ENCODE measurements at regions not wholly inside any gene's neighbourhood (a gene's known extent, or its start where the extent isn't known, plus 50 kb on each side); places are given as distances from the start of the nearest gene placed in this dataset.

- H3K27me3 Mint-ChIP-seq (ENCODE audit: low read depth in 3 of 3): peaks cover 0 to 6% (median 4%) of the 10 kb centered on the region in 3 donors
- H3K36me3 Mint-ChIP-seq: no peaks in the 10 kb centered on the region
- no peak overlapping the region for H3K4me3 Mint-ChIP-seq
- H3K9me3 Mint-ChIP-seq: no peaks in the 10 kb centered on the region
- peaks cover 3 to 6% of the 10 kb centered on the region in 2 donors for H3K4me1 Mint-ChIP-seq
- no peak for DNase-seq
- no peak overlapping the region for H3K27ac Mint-ChIP-seq
Observed at GRCh38 chr12:4049298-4050080, 176.3 kb upstream of the PARP11 start.

DNA sequence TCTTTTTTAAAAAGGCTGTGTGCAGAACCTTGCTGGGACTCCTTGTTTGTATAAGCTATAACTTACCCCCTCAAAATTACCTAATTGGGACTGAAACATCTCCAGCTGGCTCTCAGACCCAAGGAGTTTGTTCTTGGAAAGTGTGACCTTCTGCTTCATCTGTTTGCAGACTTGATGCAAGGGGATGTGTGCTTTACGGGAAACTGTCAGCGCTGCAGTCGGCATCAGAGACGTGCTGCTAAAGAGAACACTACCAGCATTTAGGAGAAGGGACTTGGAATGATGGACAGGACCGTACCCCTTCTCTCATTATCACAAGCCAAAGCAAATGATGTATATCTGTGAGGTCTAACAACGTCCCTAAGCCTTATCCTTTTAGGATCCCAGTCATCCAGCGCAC, 174.2 kb upstream of the PARP11 start:
- no peak overlapping the region for H3K27ac Mint-ChIP-seq
- H3K9me3 Mint-ChIP-seq: no peaks in the 10 kb centered on the region
- H3K36me3 Mint-ChIP-seq: no peaks in the 10 kb centered on the region
- no peak for DNase-seq
- peaks cover 0 to 4% (median 4%) of the 10 kb centered on the region in 3 donors for H3K27me3 Mint-ChIP-seq (ENCODE audit: low read depth in 3 of 3)
- no peak overlapping the region for H3K4me3 Mint-ChIP-seq
- H3K4me1 Mint-ChIP-seq: peaks cover 3 to 6% of the 10 kb centered on the region in 2 donors

- no peaks in the 10 kb centered on the region for H3K36me3 Mint-ChIP-seq
- H3K4me1 Mint-ChIP-seq: peaks cover 0 to 2% of the 10 kb centered on the region in 2 donors
- no peak overlapping the region for H3K4me3 Mint-ChIP-seq
- H3K9me3 Mint-ChIP-seq: no peaks in the 10 kb centered on the region
- no peak for DNase-seq
- peaks cover 2 to 4% (median 4%) of the 10 kb centered on the region in 3 donors for H3K27me3 Mint-ChIP-seq (ENCODE audit: low read depth in 3 of 3)
- H3K27ac Mint-ChIP-seq: no peak overlapping the region
Observed at GRCh38 chr12:4046495-4046840, 173.3 kb upstream of the PARP11 start.

DNA sequence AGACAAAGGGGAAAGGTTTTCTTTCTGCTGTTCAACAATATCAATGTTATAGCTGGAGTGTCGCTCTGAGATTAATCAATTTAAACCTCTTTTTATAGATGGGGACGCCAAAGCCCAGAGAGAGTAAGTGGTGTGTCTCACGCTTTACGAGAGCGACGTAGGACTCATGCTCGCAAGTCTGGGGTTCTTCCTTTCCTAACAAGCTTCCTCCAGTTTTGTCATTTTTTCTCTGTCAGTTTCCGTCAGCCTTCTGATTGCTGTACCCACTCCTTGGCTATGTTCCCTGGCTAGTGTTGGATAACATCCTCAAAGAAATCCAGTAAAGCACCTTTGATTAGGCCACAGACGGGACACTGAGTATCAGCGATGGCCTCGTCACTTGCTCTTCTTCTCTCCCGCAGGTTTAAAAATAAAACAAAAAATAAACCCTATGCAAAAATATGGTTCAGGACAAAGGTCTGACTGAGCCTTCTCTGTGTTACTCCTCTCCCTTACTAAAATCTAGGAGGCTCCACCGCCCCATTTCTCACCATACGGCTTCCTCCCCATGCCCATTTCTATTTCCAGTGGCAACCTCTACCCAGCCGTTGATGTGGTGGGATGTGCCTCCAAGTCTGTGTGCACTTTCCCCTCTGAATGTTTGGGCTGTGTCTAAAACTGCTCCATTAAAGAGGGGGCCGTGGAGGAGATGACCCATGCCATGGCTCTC, 172.7 kb upstream of the PARP11 start:
- H3K9me3 Mint-ChIP-seq: no peaks in the 10 kb centered on the region
- DNase-seq: no peak
- no peak overlapping the region for H3K27ac Mint-ChIP-seq
- H3K27me3 Mint-ChIP-seq (ENCODE audit: low read depth in 3 of 3): peaks cover 3 to 4% (median 4%) of the 10 kb centered on the region in 3 donors
- H3K4me3 Mint-ChIP-seq: no peak overlapping the region
- no peaks in the 10 kb centered on the region for H3K36me3 Mint-ChIP-seq
- no peaks in the 10 kb centered on the region for H3K4me1 Mint-ChIP-seq

DNA sequence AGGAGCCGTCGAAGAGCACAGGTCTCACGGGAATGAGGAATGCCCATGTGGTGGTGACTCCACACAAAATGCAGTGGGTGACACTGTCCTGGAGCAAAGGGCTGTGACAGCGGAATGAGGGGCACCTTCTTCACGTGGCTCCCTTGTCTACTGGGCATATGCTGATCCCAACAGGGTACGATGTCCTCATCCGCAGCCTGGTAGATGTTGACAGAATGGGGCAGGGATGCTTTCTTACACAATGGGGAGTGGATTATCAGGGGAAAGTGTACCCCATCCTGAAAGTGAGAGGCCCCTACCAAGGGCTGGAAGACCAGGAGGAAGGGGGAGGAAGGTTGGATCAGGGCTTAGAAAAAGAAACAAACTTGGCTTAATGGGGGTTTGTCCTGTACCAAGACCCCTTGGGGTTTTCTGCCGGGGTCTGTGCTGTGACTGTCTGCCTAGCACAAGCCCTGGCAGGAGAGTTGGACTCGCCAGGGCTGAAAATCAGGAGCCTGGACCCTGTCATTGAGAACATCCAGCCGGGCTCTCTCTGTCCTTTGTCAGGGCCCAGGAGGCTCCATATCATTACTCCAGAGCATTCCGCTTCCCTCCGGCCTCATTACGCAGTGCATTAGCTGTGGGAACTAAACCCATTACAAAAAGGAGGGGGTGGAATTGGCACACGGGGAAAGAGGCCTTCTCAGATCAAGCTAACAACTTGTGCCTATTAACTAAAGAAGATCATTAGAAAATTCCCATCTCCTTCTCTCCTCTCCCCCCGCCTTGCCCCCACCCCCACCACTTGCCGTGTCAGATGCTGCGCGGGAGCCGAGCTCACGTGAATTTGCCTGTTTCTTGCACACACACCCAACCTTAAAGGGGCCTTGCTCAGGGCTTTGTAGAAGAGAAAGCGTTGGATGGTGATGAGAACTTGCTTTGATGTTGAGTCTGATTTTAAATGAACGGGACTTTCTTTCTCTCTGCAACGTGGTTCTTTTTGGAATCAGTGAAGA, 171.8 kb upstream of the PARP11 start:
- Mint-ChIP-seq H3K9me3 (no peaks in the 10 kb centered on the region), H3K4me1 (no peaks in the 10 kb centered on the region), H3K36me3 (no peaks in the 10 kb centered on the region), H3K27me3 (ENCODE audit: low read depth in 3 of 3) (peaks cover 4 to 5% (median 4%) of the 10 kb centered on the region in 3 donors), H3K27ac (no peak overlapping the region), H3K4me3 (no peak overlapping the region)
- DNase-seq: no peak

DNA sequence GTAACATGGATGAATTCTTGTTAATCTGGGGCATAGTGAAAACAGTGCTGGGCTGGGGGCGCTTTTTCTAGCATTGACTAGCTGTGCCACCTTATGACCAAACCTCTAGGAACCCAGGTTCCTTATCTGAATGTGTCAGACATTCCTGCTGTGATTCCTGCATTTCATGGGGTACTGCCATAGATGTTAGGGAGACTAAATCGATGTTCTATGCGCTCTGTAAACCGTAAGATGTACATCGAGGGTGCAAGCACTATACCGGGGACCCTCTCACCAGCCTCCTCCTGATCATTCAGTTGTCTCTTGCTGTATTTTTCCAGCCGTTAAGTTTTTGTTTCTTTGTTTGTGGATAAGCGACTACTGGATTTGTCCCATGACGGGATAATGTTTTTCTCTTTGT, 170.9 kb upstream of the PARP11 start:
- H3K4me3 Mint-ChIP-seq: no peak overlapping the region
- H3K27me3 Mint-ChIP-seq (ENCODE audit: low read depth in 3 of 3): peaks cover 3 to 8% (median 3%) of the 10 kb centered on the region in 3 donors
- DNase-seq: no peak
- no peak overlapping the region for H3K27ac Mint-ChIP-seq
- no peaks in the 10 kb centered on the region for H3K4me1 Mint-ChIP-seq
- no peaks in the 10 kb centered on the region for H3K36me3 Mint-ChIP-seq
- H3K9me3 Mint-ChIP-seq: no peaks in the 10 kb centered on the region

DNA sequence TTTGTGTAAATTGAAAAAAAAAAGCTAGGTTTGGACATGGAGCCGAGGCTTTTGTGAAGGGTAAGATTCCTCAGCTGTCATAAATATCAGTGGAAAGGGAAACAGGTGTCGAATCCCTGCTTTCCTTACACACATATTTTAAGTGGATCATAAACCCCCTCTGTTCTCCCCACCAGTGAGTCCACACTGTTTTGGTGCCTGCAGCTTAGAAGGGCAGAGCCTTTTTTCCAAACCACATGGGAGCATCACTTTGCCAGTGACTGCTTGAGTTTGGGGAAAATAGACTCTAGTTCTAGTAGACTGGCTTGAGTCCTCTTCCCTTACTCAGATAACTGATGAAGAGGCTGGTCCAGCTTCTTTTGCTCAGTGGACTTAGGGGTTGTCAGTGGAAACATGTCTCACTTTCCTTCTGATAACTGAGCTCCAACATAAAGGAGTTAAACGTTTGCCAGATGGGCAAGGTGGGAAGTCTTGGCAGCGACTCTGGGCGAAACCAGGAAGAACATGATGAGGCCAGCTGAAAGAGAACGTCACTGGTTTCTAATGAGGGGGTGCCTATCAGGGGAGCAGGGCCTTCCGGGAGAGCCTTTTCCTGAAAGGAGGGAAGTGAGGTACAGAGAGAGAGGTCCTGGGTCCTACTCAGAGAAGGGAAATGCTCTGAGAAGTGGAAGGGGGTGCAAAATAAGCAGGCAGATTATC, 168.1 kb upstream of the PARP11 start:
- DNase-seq: no peak
- Mint-ChIP-seq H3K4me1 (no peaks in the 10 kb centered on the region), H3K36me3 (no peaks in the 10 kb centered on the region), H3K27me3 (ENCODE audit: low read depth in 3 of 3) (peaks cover 2 to 8% (median 2%) of the 10 kb centered on the region in 3 donors), H3K4me3 (no peak overlapping the region), H3K27ac (no peak overlapping the region), H3K9me3 (no peaks in the 10 kb centered on the region)

DNA sequence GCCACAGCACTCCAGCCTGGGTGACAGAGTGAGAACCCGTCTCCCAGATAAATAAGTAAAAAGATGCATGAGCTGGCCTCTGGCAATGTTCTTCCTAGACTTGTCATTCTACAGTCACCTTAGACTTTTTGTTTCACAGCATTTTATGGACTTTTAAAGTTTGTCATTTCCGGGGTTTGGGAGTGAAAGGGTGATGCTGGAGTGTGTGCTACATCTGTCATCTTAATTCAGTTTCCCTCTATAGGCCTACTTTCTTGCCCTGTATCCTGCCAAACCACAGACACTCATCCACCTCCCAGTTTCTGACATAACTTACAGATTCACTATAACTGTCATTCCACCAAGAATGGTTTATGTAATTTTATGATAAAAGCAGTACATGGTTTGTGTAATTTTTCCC, 166.7 kb upstream of the PARP11 start:
- Mint-ChIP-seq H3K9me3 (no peaks in the 10 kb centered on the region), H3K36me3 (no peaks in the 10 kb centered on the region), H3K4me1 (no peaks in the 10 kb centered on the region), H3K4me3 (no peak overlapping the region), H3K27me3 (ENCODE audit: low read depth in 3 of 3) (peaks cover 2 to 8% (median 2%) of the 10 kb centered on the region in 3 donors), H3K27ac (no peak overlapping the region)
- no peak for DNase-seq

- Mint-ChIP-seq H3K4me1 (no peaks in the 10 kb centered on the region), H3K27ac (no peak overlapping the region), H3K9me3 (no peaks in the 10 kb centered on the region), H3K36me3 (no peaks in the 10 kb centered on the region), H3K4me3 (no peak overlapping the region), H3K27me3 (ENCODE audit: low read depth in 3 of 3) (peaks cover 0 to 13% (median 2%) of the 10 kb centered on the region in 3 donors)
- DNase-seq: no peak
Observed at GRCh38 chr12:4037747-4038312, 164.6 kb upstream of the PARP11 start.

DNA sequence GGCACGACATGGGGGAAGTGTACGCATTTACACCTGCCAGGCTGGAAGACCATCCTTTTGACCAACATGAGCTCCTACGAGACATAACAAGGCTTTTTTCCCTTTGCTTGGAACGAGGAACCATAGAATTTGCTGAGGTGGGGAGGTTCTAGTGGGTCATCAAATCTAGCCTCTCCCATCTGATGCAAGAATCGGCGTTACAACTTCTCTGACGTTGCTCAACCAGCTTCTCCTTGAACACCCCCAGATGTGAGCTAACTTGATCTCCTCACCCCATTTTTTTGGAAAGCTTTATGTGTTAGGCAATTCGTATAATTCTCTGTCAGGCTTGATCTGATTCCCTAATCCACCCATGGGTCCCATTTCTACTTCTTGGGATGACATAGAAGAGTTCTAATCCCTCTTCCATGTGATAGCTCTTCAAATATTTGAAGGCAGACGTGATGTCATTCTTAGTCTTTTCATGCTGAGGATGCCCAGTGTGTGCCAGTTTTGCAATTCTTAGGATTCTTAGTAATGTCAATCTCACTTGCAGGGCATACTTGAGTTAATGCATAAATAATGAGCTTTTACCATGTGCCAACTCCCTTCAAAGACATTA, 163.6 kb upstream of the PARP11 start:
- no peak for DNase-seq
- Mint-ChIP-seq H3K9me3 (no peaks in the 10 kb centered on the region), H3K27ac (no peak overlapping the region), H3K36me3 (no peaks in the 10 kb centered on the region), H3K27me3 (ENCODE audit: low read depth in 3 of 3) (peaks cover 0 to 13% (median 4%) of the 10 kb centered on the region in 3 donors), H3K4me1 (peaks cover 0 to under 1% of the 10 kb centered on the region in 2 donors), H3K4me3 (no peak overlapping the region)

DNA sequence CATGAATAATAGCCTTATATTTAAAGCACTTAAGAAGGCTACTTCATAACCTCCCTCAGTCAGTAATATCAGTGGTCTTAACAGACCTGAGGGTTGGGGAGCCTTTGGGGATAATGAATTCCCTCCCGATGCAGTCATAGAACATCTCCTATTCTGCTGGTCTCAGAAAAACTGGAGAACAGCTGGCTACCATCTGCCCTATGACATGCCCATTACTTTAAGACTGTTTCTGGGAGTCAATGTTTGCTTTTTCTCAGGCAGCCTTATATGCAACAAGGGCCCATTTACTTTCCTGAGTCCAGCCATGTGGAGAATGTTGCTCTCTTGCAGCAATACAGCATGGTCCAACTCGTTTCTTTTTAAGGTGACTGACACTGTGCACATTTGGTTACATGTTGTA, 161.7 kb upstream of the PARP11 start:
- Mint-ChIP-seq H3K4me1 (peaks cover 0 to 9% of the 10 kb centered on the region in 2 donors), H3K27ac (no peak overlapping the region), H3K36me3 (no peaks in the 10 kb centered on the region), H3K27me3 (ENCODE audit: low read depth in 3 of 3) (peaks cover 0 to 7% (median 4%) of the 10 kb centered on the region in 3 donors), H3K9me3 (no peaks in the 10 kb centered on the region), H3K4me3 (no peak overlapping the region)
- DNase-seq: no peak

- Mint-ChIP-seq H3K9me3 (no peaks in the 10 kb centered on the region), H3K36me3 (no peaks in the 10 kb centered on the region), H3K27ac (no peak overlapping the region), H3K4me1 (peaks cover 5 to 12% of the 10 kb centered on the region in 2 donors), H3K4me3 (no peak overlapping the region), H3K27me3 (ENCODE audit: low read depth in 3 of 3) (peaks cover under 1 to 9% (median 5%) of the 10 kb centered on the region in 3 donors)
- no peak for DNase-seq
Observed at GRCh38 chr12:4032924-4033615, 159.9 kb upstream of the PARP11 start.

Data from immature natural killer cell (primary cell).